GM12872 (cell line): ENCODE measurements at regions not wholly inside any gene's neighbourhood (a gene's known extent, or its start where the extent isn't known, plus 50 kb on each side); places are given as distances from the start of the nearest gene placed in this dataset.

Source experiments
- TF ChIP-seq, protein P1 (sequence below): IDR thresholded peaks from 3 replicates; pipeline ENCODE4 v1.5.1; 2011; ENCODE audit warnings: low read depth, mild to moderate bottlenecking, low read length, moderate library complexity; ENCODE audit not compliant: insufficient read depth

DNA sequence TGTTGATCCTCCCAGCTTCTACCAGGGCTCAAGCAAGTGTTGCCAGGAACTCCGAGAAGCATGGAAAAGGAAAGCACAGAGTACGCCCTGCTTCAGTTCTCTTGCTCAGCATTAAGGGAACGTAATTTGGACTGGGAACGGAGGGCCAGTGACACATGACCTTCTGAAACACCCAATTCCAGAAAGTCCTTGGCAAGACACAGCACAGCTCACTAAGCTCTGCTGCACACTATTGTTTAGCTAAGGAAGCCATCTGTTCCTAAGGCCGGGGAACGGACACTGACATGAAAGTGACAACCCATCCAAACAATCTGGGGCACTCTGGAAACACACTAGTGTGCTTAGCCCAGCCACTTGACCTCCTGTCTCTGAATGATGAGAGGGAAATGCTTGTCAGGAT, 56.9 kb upstream of the NXT1 start:
- TF ChIP-seq, protein P1, sequence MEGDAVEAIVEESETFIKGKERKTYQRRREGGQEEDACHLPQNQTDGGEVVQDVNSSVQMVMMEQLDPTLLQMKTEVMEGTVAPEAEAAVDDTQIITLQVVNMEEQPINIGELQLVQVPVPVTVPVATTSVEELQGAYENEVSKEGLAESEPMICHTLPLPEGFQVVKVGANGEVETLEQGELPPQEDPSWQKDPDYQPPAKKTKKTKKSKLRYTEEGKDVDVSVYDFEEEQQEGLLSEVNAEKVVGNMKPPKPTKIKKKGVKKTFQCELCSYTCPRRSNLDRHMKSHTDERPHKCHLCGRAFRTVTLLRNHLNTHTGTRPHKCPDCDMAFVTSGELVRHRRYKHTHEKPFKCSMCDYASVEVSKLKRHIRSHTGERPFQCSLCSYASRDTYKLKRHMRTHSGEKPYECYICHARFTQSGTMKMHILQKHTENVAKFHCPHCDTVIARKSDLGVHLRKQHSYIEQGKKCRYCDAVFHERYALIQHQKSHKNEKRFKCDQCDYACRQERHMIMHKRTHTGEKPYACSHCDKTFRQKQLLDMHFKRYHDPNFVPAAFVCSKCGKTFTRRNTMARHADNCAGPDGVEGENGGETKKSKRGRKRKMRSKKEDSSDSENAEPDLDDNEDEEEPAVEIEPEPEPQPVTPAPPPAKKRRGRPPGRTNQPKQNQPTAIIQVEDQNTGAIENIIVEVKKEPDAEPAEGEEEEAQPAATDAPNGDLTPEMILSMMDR, result no peak

DNA sequence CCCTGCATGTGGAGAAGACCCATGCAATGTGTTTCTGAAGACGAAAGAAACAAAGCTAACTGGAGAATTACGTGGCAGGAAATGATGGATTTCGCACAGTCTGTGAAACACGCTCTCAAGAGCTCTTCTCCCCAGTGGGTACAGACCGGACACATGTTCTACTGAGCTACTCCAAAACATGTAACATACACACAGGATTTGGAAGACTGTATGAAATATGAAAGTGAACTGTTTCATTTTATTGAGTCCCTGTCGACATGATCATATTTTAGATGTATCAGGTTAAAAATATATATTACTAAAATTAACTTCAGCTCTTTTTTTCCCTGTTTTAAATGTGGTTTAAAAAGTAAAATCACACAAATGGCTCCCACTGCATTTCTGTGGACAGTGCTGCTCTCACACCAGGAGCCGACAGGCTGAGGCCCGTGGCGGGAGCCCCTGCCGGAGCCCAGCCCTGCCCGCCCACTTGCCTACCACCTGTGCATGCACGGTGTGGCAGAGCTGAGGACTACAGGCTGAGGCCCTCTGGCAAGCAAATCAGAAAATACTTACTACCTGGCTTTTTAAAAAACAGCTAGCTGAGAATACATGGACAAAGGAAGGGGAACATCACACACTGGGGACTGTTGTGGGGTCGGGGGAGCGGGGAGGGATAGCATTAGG, 58.9 kb upstream of the NXT1 start:
- TF ChIP-seq, protein P1, result no peak

DNA sequence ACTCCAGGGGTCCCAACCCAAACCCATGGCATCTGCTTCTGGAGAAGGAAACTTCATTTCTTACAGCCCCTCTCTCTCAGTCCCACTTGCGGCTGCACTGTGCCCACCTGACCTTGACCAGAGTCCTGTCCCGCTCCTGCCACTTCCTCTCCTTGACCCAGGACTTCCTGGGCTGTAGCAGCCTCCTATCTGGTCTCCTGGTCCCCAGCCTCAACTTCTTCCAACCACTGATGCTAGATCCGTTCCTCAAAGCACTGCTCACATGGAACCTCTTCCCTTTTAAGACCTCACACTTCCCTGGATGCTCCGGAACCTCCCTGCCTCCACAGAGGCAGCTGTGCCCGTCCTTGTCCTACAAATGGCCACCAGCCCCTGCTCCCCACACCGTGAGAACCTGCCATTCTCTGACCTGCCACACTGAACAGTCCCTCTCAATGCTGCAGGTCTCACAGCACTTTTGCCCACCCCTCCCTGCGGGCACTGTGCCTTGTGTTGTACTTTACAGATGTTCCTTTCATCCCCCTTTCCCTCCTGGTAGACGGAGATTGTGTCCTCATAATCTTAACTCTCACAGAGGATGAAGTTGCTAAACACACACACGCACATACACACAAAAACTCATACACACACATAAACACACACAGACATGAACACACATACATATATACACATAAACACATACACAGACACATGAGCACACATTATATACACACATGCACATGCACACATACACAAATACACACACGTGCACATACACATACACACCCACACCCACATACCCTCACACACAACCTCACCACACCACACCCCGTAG, 59.6 kb upstream of the NXT1 start:
- TF ChIP-seq, protein P1, result no peak

DNA sequence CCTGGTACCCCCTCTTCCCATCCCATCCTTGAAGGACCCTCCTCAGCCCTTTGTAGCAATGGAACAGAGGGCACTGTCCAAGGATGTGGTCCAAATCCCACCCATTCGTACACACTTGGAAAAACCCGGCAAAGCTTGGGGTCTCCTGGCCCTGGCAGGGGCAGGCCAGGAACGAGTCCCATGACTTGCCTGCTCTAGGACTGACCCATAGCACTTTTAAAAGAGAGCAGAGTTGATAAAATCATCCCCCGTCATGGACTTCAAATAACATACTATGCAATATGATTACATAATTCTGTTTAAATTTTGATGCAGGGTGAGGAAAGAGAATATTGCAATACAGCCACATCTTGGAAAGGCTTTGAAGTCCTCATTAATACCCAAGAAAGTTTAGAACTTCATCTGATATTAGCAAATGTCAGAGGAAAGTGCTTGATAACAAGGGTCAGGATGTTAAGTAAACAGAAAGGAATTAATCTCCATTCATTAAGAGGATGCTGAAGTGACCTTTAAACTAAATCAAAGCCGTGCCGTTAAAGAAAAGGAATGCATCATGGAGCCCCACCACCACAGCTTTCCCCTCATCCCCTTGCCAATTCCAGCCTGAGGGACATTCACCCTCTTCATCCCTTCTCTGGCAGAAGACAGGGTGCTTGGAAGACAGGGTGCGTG, 60.7 kb upstream of the NXT1 start:
- TF ChIP-seq, protein P1, result no peak

DNA sequence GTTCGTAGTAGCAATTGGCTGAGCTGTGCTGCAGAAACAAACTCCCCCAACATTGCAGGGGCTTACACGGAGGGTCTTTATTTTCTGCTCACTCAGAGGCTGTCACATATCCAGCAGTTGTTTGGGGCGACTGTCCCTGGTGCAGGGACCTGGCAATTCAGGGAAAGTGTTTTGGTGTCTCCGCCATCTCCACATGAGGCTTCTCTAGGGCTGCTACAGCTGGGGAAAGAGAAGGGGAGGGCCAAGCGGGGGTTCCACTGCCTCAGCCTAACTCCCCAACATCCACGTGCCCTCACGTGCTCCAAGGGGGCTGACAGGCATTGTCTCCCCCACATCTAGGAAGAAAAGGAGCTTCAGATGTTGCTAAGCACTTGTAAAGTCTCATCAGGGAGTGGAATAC, 61.3 kb upstream of the NXT1 start:
- TF ChIP-seq, protein P1, result no peak

DNA sequence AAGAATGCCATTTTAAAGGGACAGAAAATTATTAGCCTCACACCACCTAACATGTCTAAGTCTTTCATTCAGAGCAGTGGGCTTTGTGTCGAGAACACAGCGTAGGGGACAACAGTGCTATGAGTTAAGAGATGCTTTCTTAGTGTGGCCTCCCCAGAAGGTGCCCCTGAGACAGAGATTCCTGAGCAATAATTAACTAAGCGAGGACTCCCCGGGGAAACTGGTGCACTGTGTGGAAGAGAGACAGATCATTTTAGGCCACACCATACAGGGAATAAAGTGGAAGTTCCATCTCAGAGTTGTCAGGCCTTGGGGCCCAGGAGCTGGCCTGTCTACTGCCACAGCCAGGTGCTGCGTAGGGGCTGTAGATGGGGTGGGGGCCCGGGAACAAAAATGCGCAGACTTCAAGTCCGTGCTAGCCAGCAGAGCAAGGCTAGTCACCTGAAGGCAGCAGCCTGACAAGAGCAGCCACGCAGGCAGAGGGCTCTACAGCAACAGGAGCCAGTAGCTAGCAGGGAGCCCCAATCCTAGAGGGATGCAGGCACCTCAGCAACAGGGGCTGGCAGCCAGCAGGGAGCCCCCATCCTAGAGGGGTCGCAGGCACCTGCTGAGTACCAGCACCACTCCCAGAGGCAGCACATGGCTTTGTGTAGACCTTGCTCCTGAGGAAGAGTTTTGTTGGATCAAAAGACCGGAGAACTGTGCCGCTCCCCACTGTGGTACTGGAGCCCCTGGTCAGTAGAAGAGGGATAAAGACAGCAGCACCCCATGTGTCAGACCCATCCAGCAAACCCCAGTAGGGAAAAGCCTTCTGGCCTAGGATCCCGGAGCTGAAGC, 63.0 kb upstream of the NXT1 start:
- TF ChIP-seq, protein P1, result no peak
